ENCODE measurements at regions not wholly inside any gene's neighbourhood (a gene's known extent, or its start where the extent isn't known, plus 50 kb on each side); places are given as distances from the start of the nearest gene placed in this dataset.

- Histone ChIP-seq H3K9me3 (replicated peaks; ENCODE audit: insufficient read depth, low read length) (no peaks in the 10 kb centered on the region), H3K4me2 (ENCODE audit: low read depth, low read length) (no peak overlapping the region), H3F3A (ENCODE audit: insufficient read depth, low read length) (no peaks in the 10 kb centered on the region), H3K9me2 (replicated peaks; ENCODE audit: insufficient read depth, low read length) (no peaks in the 10 kb centered on the region), H3K4me1 (ENCODE audit: low read length) (no peaks in the 10 kb centered on the region), H3K79me2 (ENCODE audit: low read length) (no peaks in the 10 kb centered on the region), H3K9ac (ENCODE audit: low read length) (no peak overlapping the region), H3K27ac (ENCODE audit: low read length) (no peak overlapping the region), H4K20me1 (ENCODE audit: insufficient read depth, low read length) (no peaks in the 10 kb centered on the region), H3K36me3 (replicated peaks; ENCODE audit: insufficient read depth, low read length) (no peaks in the 10 kb centered on the region), H3K4me3 (ENCODE audit: low read length) (no peak overlapping the region), H2AFZ (ENCODE audit: low read length) (no peak overlapping the region), H3K27me3 (replicated peaks; ENCODE audit: insufficient read depth, low read length) (no peaks in the 10 kb centered on the region)
- TF ChIP-seq EZH2phosphoT487 (IDR thresholded peaks at IDR 0.05; ENCODE audit: low read length) (no peak), CTCF (IDR thresholded peaks at IDR 0.05; ENCODE audit: low read length) (no peak), EZH2 (optimal IDR thresholded peaks at IDR 0.05; ENCODE audit: low read depth, low read length) (no peak)
- DNase-seq: no peak
Measured at GRCh38 chr7:92932450-92932849, 96.1 kb upstream of the CDK6 start.

- Histone ChIP-seq H3K4me3 (ENCODE audit: low read length) (no peak overlapping the region), H4K20me1 (ENCODE audit: insufficient read depth, low read length) (no peaks in the 10 kb centered on the region), H3K27me3 (replicated peaks; ENCODE audit: insufficient read depth, low read length) (no peaks in the 10 kb centered on the region), H3K79me2 (ENCODE audit: low read length) (no peaks in the 10 kb centered on the region), H3K36me3 (replicated peaks; ENCODE audit: insufficient read depth, low read length) (no peaks in the 10 kb centered on the region), H3K9me2 (replicated peaks; ENCODE audit: insufficient read depth, low read length) (no peaks in the 10 kb centered on the region), H3K27ac (ENCODE audit: low read length) (no peak overlapping the region), H3K9ac (ENCODE audit: low read length) (no peak overlapping the region), H2AFZ (ENCODE audit: low read length) (no peak overlapping the region), H3F3A (ENCODE audit: insufficient read depth, low read length) (no peaks in the 10 kb centered on the region), H3K9me3 (replicated peaks; ENCODE audit: insufficient read depth, low read length) (no peaks in the 10 kb centered on the region), H3K4me2 (ENCODE audit: low read depth, low read length) (no peak overlapping the region), H3K4me1 (ENCODE audit: low read length) (no peaks in the 10 kb centered on the region)
- no peak for DNase-seq
- TF ChIP-seq EZH2 (optimal IDR thresholded peaks at IDR 0.05; ENCODE audit: low read depth, low read length) (no peak), EZH2phosphoT487 (IDR thresholded peaks at IDR 0.05; ENCODE audit: low read length) (no peak), CTCF (IDR thresholded peaks at IDR 0.05; ENCODE audit: low read length) (no peak)
Measured at GRCh38 chr7:92930404-92930803, 94.0 kb upstream of the CDK6 start.

DNA sequence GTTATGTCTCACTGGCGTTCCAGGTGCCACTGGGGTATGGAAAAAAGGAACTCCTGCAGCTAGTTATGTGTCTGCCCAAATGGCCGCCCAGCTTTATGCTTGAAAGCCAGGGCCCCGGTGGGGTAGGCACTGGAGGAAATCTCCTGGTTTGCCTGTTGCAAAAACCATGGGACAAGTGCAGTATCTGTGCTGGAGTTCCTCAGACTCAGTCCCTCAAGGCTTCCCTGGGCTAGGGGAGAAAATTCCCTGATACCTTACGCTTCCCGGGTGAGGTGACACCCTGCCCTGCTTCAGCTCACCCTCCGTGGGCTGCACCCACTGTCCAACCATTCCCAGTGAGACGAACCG, 90.3 kb upstream of the CDK6 start:
- no peaks in the 10 kb centered on the region for H3K36me3 ChIP-seq (replicated peaks; ENCODE audit: insufficient read depth, low read length)
- no peaks in the 10 kb centered on the region for H3F3A ChIP-seq (ENCODE audit: insufficient read depth, low read length)
- no peak for TF ChIP-seq EZH2 (optimal IDR thresholded peaks at IDR 0.05; ENCODE audit: low read depth, low read length)
- no peak for TF ChIP-seq EZH2phosphoT487 (IDR thresholded peaks at IDR 0.05; ENCODE audit: low read length)
- TF ChIP-seq CTCF (IDR thresholded peaks at IDR 0.05; ENCODE audit: low read length): no peak
- no peak overlapping the region for H3K4me2 ChIP-seq (ENCODE audit: low read depth, low read length)
- H2AFZ ChIP-seq (ENCODE audit: low read length): no peak overlapping the region
- H3K4me1 ChIP-seq (ENCODE audit: low read length): no peaks in the 10 kb centered on the region
- H3K4me3 ChIP-seq (ENCODE audit: low read length): no peak overlapping the region
- DNase-seq: no peak
- H3K9ac ChIP-seq (ENCODE audit: low read length): no peak overlapping the region
- no peaks in the 10 kb centered on the region for H3K9me3 ChIP-seq (replicated peaks; ENCODE audit: insufficient read depth, low read length)
- no peaks in the 10 kb centered on the region for H3K9me2 ChIP-seq (replicated peaks; ENCODE audit: insufficient read depth, low read length)
- H3K27me3 ChIP-seq (replicated peaks; ENCODE audit: insufficient read depth, low read length): no peaks in the 10 kb centered on the region
- H3K79me2 ChIP-seq (ENCODE audit: low read length): no peaks in the 10 kb centered on the region
- no peaks in the 10 kb centered on the region for H4K20me1 ChIP-seq (ENCODE audit: insufficient read depth, low read length)
- H3K27ac ChIP-seq (ENCODE audit: low read length): no peak overlapping the region

Measured in MM.1S (cell line).